ENCODE measurements at regions not wholly inside any gene's neighbourhood (a gene's known extent, or its start where the extent isn't known, plus 50 kb on each side); places are given as distances from the start of the nearest gene placed in this dataset.

DNA sequence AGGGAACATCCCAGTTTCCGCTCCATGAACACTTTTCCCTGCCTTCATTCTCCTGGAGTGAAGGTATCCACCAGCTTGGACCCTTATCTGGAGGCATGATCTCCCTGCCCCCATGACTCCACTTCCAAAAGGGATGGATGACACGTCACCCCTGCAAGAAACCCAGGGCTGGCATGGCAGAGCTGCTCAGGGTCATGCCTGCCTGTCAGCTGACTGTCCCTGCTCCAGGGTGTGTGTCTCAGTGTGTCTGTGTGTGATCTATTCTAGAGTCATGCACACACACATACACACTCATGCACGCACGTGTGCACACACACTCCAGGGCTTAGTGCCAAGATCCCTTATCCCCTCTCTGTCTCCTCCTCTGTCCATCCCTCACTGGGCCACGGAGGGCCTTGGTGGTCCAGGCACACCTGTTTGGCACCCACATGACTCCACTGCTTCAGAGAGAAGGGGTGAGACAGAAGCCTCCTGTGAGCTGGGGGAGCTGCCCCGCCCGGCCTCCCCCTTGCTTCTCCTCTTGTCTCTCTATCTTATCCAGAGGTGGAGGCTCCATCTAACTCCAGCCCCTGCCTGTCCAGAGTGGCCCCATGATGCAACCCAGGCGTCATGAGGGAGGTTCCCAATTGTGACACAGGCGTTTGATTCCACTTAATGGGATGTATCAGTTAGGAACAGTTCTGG is 290.9 kb downstream of the CDC5L start:
- Histone ChIP-seq H3K27ac (ENCODE audit: low read depth, low read length, severe bottlenecking) (no peak overlapping the region), H3K36me3 (ENCODE audit: control insufficient read depth, insufficient read depth, low read length) (no peaks in the 10 kb centered on the region), H3K4me3 (ENCODE audit: extremely low read depth, insufficient read depth, low read length, poor library complexity, severe bottlenecking) (no peak overlapping the region), H3K4me1 (ENCODE audit: control insufficient read depth, insufficient read depth, low read length, poor library complexity, severe bottlenecking) (peaks cover 12% of the 10 kb centered on the region), H3K9me3 (ENCODE audit: control insufficient read depth, low read length) (no peaks in the 10 kb centered on the region)
- WGBS, 2 experiments (ENCODE audit: insufficient coverage in 2 of 2), result 90 to 91% methylated on average over 3 to 5 of the region's 9 CpGs

DNA sequence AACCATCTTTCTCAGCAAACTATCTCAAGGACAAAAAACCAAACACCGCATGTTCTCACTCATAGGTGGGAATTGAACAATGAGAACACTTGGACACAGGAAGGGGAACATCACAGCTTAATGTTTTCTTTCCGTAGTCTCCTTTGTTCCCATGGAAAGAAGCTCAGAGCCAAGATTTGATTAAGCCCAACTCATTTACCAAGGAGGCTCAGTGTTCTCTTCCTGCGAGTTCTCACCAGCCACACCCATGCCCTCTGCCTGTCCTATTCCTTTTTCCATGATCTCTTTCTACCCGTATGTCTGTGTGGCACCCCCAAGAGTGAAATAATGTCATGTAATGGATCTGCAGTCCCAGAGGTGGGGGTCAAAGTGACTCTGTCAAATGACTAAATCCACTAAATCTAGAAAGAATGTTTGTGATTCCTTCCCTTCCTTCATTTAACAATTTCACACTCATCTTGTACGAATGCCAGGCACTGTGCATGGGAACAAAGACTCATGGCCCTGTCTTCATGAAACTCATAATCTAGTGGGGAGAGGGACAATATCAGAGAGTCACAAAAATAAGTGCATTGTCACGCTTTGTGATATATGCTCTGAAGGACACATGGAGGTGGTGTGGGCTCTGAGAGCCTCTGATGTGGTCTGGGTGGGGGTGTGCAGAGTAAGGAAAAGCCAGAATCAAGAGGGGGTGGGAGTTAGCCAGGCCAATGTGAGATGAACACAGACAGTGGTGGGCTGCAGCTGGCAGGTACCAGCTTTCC is 292.1 kb downstream of the CDC5L start:
- Histone ChIP-seq H3K36me3 (ENCODE audit: control insufficient read depth, insufficient read depth, low read length) (no peaks in the 10 kb centered on the region), H3K4me3 (ENCODE audit: extremely low read depth, insufficient read depth, low read length, poor library complexity, severe bottlenecking) (no peak overlapping the region), H3K9me3 (ENCODE audit: control insufficient read depth, low read length) (no peaks in the 10 kb centered on the region), H3K4me1 (ENCODE audit: control insufficient read depth, insufficient read depth, low read length, poor library complexity, severe bottlenecking) (peaks cover 12% of the 10 kb centered on the region), H3K27ac (ENCODE audit: low read depth, low read length, severe bottlenecking) (no peak overlapping the region)
- WGBS, 2 experiments (ENCODE audit: insufficient coverage in 2 of 2), result 53 to 77% methylated on average over 2 to 5 of the region's 6 CpGs

DNA sequence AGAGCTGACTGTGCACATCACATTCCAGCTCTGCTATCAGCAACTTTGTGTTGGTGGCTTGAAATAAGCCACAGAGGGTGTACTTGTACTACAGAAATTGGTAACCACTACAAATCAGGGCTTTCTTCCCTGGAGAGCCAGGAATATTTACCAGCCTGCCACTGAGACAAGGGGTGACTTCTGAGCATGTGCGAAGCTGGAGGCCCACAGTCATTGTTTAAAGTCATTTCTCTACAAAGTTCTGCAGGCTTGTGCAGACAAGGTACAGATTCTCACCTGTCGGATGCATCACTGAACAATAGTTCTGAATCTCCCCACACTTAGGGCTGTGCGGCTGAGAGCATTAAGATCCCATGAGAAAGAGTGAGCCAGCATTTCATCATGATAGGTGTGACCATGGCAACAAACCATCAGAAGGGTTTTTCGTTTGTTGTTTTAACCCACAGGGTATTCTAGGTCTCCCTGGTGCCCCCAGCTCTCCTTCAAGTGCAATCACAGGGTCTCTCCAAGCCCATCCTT is 292.8 kb downstream of the CDC5L start:
- Histone ChIP-seq H3K27ac (ENCODE audit: low read depth, low read length, severe bottlenecking) (no peak overlapping the region), H3K4me1 (ENCODE audit: control insufficient read depth, insufficient read depth, low read length, poor library complexity, severe bottlenecking) (peaks cover 12% of the 10 kb centered on the region), H3K9me3 (ENCODE audit: control insufficient read depth, low read length) (no peaks in the 10 kb centered on the region), H3K4me3 (ENCODE audit: extremely low read depth, insufficient read depth, low read length, poor library complexity, severe bottlenecking) (no peak overlapping the region), H3K36me3 (ENCODE audit: control insufficient read depth, insufficient read depth, low read length) (no peaks in the 10 kb centered on the region)
- WGBS, 2 experiments (ENCODE audit: insufficient coverage in 2 of 2), result 89 to 100% methylated on average over 4 of the region's 4 CpGs

DNA sequence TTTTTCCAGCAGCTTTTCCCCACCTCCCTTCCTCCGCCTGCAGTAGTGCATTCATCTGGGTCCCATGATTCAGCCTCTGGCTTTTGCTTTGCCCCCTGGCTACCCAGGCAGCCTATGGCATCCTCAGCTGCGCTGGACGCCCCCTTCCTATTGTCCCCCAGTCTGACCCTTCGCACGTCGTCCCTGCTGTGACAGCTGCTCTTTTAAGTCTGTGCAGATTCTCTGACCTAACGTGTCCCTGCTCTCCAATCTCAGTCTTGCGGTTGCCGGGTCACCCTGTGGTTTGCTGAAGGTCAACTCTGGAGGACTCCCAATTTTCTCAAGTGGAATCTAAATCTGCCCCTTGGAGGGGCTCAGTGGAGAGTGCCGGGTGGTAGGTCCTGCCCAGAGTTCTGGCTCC is 294.3 kb downstream of the CDC5L start:
- peaks cover 12% of the 10 kb centered on the region for H3K4me1 ChIP-seq (ENCODE audit: control insufficient read depth, insufficient read depth, low read length, poor library complexity, severe bottlenecking)
- 75 to 80% methylated on average over 9 of the region's 10 CpGs for WGBS, 2 experiments (ENCODE audit: insufficient coverage in 2 of 2)
- no peak overlapping the region for H3K27ac ChIP-seq (ENCODE audit: low read depth, low read length, severe bottlenecking)

DNA sequence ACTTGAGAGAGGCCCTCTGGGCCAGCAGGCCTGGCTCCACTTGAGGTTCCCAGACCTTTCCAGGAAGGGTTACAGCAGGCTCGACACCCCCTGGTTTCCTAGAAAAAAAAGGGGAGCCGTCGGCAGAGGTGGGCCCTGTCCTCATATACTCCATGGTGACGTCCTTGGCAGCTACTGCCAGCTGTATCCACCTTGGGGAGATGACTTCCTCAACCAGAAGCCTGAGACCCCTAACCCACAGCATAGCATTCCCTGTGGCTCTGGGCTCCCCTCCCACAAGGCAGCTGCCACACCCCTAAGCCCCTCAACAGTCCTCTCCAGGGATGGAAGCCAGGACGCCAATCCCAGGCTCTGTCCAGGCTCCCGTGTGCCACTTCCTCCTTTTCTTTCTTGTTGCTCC is 294.8 kb downstream of the CDC5L start:
- peaks cover 5% of the 10 kb centered on the region for H3K9me3 ChIP-seq (ENCODE audit: control insufficient read depth, low read length)
- no peak overlapping the region for H3K4me3 ChIP-seq (ENCODE audit: extremely low read depth, insufficient read depth, low read length, poor library complexity, severe bottlenecking)
- 92 to 98% methylated on average over 6 of the region's 6 CpGs for WGBS, 2 experiments (ENCODE audit: insufficient coverage in 2 of 2)
- peaks cover 12% of the 10 kb centered on the region for H3K4me1 ChIP-seq (ENCODE audit: control insufficient read depth, insufficient read depth, low read length, poor library complexity, severe bottlenecking)
- no peak overlapping the region for H3K27ac ChIP-seq (ENCODE audit: low read depth, low read length, severe bottlenecking)
- H3K36me3 ChIP-seq (ENCODE audit: control insufficient read depth, insufficient read depth, low read length), result no peaks in the 10 kb centered on the region

More for the DNA sequence above, 294.3 kb downstream of the CDC5L start:
- H3K4me3 ChIP-seq (ENCODE audit: extremely low read depth, insufficient read depth, low read length, poor library complexity, severe bottlenecking), result no peak overlapping the region
- H3K9me3 ChIP-seq (ENCODE audit: control insufficient read depth, low read length), result peaks cover 5% of the 10 kb centered on the region
- H3K36me3 ChIP-seq (ENCODE audit: control insufficient read depth, insufficient read depth, low read length), result no peaks in the 10 kb centered on the region

DNA sequence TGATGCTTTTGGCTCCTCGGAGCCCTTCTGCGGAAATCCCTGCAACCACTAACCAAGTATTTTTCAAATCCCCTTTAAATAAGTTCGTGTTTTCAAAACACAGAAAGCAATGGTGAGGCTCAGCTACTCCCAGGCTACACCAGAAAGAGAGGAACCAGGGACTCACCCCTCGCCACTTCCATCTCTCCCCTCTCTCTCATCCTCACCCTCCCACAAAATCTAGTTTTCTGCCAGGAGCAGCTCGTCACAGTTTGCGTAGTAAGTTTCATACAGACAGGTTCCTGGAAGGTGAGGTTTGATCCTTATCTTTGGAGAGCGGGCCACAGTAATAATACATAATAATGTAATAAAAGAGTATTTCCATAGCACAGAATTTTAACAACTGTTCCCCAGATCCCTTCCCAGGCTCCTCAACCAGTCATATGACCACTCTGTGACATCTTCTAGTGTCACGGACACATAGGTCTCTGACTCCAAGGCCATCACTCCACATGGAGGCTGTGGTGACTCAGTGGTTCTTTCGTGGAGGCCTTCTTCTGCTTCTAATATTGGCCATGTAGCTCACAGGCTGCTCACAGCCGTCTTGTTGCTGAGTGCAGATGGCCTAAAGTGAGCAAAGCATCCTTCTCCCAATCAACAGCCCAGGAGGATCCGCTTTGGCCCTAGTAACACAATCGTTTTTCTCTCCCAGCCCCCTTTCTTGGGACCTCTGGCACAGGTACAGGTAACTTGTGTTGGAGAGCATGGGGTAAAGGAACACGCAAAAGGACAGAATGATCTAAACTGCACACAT is 295.7 kb downstream of the CDC5L start:
- no peaks in the 10 kb centered on the region for H3K36me3 ChIP-seq (ENCODE audit: control insufficient read depth, insufficient read depth, low read length)
- 93 to 94% methylated on average over 5 to 8 of the region's 13 CpGs for WGBS, 2 experiments (ENCODE audit: insufficient coverage in 2 of 2)
- H3K4me1 ChIP-seq (ENCODE audit: control insufficient read depth, insufficient read depth, low read length, poor library complexity, severe bottlenecking), result peaks cover 10% of the 10 kb centered on the region
- no peak overlapping the region for H3K27ac ChIP-seq (ENCODE audit: low read depth, low read length, severe bottlenecking)
- H3K9me3 ChIP-seq (ENCODE audit: control insufficient read depth, low read length), result peaks cover 5% of the 10 kb centered on the region
- H3K4me3 ChIP-seq (ENCODE audit: extremely low read depth, insufficient read depth, low read length, poor library complexity, severe bottlenecking), result no peak overlapping the region

DNA sequence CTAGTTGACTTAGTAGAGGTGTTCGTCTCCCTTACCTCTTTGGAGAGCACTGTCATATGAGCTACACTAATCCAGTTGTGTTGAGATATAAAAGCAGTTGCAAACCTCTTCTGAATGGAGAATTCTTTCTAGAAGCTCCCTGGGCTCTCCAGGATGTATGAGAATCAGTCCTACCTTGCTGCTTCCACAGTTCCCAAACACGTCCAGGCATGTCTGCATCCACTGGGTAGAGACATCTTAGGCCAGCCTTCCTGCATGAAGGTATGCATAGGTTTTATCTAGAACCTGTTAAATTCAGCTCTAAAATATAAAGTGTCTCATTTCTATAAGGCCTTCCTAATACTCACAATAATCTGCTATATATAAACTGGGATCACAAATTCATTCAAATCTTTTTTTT is 297.7 kb downstream of the CDC5L start:
- Histone ChIP-seq H3K9me3 (ENCODE audit: control insufficient read depth, low read length) (peaks cover 13% of the 10 kb centered on the region), H3K36me3 (ENCODE audit: control insufficient read depth, insufficient read depth, low read length) (no peaks in the 10 kb centered on the region), H3K4me3 (ENCODE audit: extremely low read depth, insufficient read depth, low read length, poor library complexity, severe bottlenecking) (no peak overlapping the region), H3K27ac (ENCODE audit: low read depth, low read length, severe bottlenecking) (no peak overlapping the region), H3K4me1 (ENCODE audit: control insufficient read depth, insufficient read depth, low read length, poor library complexity, severe bottlenecking) (peaks cover 3% of the 10 kb centered on the region)
- no CpG with 5 or more reads among the region's 2 CpGs for WGBS, 2 experiments (ENCODE audit: insufficient coverage in 2 of 2)

DNA sequence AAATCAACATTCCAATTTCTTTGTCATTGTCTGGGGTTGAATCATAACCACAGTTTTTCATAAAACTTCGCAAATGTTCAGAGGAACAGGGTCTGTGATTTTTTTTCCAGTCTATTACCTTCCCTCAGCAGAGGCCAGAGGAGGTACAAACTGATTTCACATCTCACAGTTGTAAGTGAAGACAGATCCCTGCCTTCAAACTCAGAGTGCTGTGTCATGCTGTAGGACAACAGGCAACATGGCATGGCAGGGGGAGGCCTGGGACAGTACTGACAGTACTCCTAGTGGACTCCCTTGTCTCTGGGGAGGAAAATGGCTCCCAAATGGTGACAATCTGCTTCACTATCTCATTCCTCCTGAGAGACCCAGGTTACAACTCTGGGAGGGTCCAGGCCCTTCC is 308.6 kb downstream of the CDC5L start:
- no peak overlapping the region for H3K27ac ChIP-seq (ENCODE audit: low read depth, low read length, severe bottlenecking)
- no peaks in the 10 kb centered on the region for H3K4me1 ChIP-seq (ENCODE audit: control insufficient read depth, insufficient read depth, low read length, poor library complexity, severe bottlenecking)
- H3K36me3 ChIP-seq (ENCODE audit: control insufficient read depth, insufficient read depth, low read length), result no peaks in the 10 kb centered on the region
- no peaks in the 10 kb centered on the region for H3K9me3 ChIP-seq (ENCODE audit: control insufficient read depth, low read length)
- WGBS, 2 experiments (ENCODE audit: insufficient coverage in 2 of 2), result no CpG with 5 or more reads among the region's 1 CpG
- no peak overlapping the region for H3K4me3 ChIP-seq (ENCODE audit: extremely low read depth, insufficient read depth, low read length, poor library complexity, severe bottlenecking)

DNA sequence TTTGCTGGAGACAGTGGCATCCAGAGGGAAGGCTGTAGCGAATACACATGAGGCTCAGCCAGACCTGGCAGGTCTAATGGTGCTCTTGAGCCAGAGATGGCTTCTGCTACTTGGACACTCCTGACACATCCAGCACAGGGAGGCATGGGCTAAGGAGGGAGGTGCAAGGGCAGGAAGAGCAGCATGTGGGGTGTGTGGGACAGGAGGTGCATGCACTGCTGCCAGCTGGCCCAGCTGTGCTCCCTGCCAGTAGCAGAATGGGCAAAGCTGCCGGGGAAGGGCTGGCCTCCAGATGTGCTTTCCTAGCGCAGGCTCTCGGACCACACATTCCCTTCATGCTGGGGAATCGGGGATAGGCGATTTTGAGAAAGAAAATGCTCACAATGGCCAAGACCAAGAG is 309.2 kb downstream of the CDC5L start:
- WGBS, 2 experiments (ENCODE audit: insufficient coverage in 2 of 2), result 86 to 92% methylated on average over 5 to 6 of the region's 6 CpGs
- Histone ChIP-seq H3K27ac (ENCODE audit: low read depth, low read length, severe bottlenecking) (no peak overlapping the region), H3K9me3 (ENCODE audit: control insufficient read depth, low read length) (no peaks in the 10 kb centered on the region), H3K4me3 (ENCODE audit: extremely low read depth, insufficient read depth, low read length, poor library complexity, severe bottlenecking) (no peak overlapping the region), H3K4me1 (ENCODE audit: control insufficient read depth, insufficient read depth, low read length, poor library complexity, severe bottlenecking) (peaks cover 6% of the 10 kb centered on the region), H3K36me3 (ENCODE audit: control insufficient read depth, insufficient read depth, low read length) (no peaks in the 10 kb centered on the region)

DNA sequence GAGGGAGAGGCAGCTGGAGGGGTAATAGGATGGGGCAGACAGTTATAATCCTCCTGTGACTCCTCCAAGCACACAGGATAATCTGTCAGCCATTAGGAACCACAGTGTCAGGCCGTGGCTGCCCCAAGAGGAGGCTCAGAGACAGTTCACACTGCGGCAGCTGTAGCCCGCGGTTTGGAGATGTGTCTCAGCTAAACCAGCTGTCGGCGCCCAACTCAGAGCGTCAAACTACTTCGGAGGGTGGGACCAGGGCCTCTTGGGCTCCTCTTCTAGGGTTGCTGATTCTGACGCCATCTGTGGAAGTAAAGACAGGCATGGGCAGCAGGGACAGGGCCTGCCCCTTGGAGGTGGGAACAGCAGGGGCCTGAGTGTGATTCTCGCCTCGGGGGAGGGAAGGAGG is 309.8 kb downstream of the CDC5L start:
- no peak overlapping the region for H3K27ac ChIP-seq (ENCODE audit: low read depth, low read length, severe bottlenecking)
- H3K4me1 ChIP-seq (ENCODE audit: control insufficient read depth, insufficient read depth, low read length, poor library complexity, severe bottlenecking), result peaks cover 9% of the 10 kb centered on the region
- H3K9me3 ChIP-seq (ENCODE audit: control insufficient read depth, low read length), result no peaks in the 10 kb centered on the region
- WGBS, 2 experiments (ENCODE audit: insufficient coverage in 2 of 2), result 85 to 89% methylated on average over 10 to 11 of the region's 11 CpGs
- H3K4me3 ChIP-seq (ENCODE audit: extremely low read depth, insufficient read depth, low read length, poor library complexity, severe bottlenecking), result no peak overlapping the region
- H3K36me3 ChIP-seq (ENCODE audit: control insufficient read depth, insufficient read depth, low read length), result no peaks in the 10 kb centered on the region
